HG03354 (cell line): ENCODE measurements at regions not wholly inside any gene's neighbourhood (a gene's known extent, or its start where the extent isn't known, plus 50 kb on each side); places are given as distances from the start of the nearest gene placed in this dataset.
"Not testable (repeated sequence)": the region's sequence is repeated elsewhere in the genome, so short reads cannot be mapped to it uniquely, and the experiment has no call there.

ENCODE experiments used
- ATAC-seq: cut with Tn5 transposase; IDR thresholded peaks from one replicate; pipeline ENCODE4 v1.9.1; 2021; ENCODE audit warnings: mild to moderate bottlenecking; ENCODE audit not compliant: unreplicated experiment, poor library complexity, severe bottlenecking

DNA sequence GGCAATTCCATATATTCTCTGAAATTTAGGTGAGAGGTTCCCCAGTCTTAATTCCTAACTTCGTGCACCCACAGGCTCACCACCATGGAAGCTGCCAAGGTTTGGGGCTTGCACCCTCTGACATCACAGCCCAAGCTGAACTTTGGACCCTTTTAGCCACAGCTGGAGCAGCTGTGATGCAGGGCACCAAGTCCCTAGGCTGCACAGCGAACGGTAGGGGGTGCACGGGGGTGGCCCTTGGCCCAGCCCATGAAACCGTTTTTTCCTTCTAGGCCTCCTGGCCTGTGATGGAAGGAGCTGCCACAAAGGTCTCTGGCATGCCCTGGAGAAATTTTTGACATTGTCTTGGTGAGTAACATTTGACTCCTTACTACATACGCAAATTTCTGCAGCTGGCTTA lies 251.9 kb upstream of the GRM3 start:
- ATAC-seq = no peak

- not testable (repeated sequence) for ATAC-seq
Observed at GRCh38 chr7:86375602-86376001, 268.1 kb upstream of the GRM3 start.

- ATAC-seq = no peak
Observed at GRCh38 chr7:86372262-86372661, 271.4 kb upstream of the GRM3 start.

DNA sequence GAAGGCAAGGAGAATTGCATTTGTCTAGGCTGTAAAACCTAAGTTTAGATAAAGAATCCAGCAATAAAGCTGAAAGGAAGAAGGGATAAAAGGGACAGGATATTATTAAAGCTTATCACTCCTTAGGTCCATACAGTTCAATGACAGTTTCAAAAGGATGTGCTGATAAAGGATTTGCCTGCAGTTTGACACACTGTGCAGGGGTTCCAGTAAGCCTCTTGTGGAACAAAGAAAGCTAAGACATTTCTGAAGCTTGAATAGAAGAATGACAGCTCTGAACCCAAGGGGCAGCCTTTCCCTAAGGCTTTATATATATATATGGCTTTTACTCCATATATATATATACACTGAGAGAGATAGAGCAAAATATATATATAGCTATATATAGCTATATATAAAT lies 276.8 kb upstream of the GRM3 start:
- ATAC-seq = no peak

GRCh38 chr7:86340407-86340806 lies 303.3 kb upstream of the GRM3 start:
- not testable (repeated sequence) for ATAC-seq

- ATAC-seq = no peak
Observed at GRCh38 chr7:86339051-86339450, 304.7 kb upstream of the GRM3 start.

- no peak for ATAC-seq
Observed at GRCh38 chr7:86328801-86329433, 314.8 kb upstream of the GRM3 start.

- no peak for ATAC-seq
Observed at GRCh38 chr7:86326847-86327246, 316.9 kb upstream of the GRM3 start.

GRCh38 chr7:86320889-86321288 lies 322.8 kb upstream of the GRM3 start:
- no peak for ATAC-seq

DNA sequence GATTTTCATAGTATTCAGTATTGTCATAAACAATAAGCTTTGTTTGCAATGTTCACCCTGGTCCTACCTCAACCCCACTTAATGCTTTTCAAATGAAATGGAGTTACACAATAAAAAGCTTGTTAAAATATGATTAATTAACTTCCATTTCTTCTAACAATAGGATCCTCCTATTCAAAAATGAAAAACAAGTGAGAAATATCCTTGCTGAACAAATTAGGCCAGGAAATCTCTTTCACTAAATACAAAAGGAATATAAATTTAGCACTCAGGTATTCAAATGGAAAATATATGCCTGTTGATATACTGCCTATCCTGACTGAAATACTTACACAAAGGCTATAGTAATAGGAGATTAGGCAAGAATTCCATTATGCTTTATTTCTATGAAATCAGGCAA lies 323.4 kb upstream of the GRM3 start:
- ATAC-seq = no peak

DNA sequence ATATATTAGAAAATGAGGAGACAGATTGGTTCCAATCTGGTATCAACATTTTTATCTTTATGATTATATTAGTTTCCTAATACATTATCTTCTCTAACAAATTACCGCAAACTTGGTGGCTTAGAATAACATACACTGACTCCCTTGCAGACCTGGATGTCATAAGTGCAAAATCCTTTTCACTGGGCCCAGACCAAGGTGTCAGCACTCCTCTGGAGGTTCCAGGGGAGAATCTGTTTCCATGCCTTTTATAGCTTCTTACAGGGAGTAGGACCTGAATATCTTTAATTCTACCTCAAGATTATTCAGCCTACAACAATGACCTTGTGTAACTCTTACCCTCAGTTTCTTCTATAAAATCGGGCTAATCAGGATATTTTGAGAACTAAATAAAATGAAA lies 329.9 kb upstream of the GRM3 start:
- no peak for ATAC-seq

- ATAC-seq = no peak
Observed at GRCh38 chr7:86301301-86301700, 342.4 kb upstream of the GRM3 start.

GRCh38 chr7:86295526-86295925 lies 348.2 kb upstream of the GRM3 start:
- ATAC-seq = no peak

DNA sequence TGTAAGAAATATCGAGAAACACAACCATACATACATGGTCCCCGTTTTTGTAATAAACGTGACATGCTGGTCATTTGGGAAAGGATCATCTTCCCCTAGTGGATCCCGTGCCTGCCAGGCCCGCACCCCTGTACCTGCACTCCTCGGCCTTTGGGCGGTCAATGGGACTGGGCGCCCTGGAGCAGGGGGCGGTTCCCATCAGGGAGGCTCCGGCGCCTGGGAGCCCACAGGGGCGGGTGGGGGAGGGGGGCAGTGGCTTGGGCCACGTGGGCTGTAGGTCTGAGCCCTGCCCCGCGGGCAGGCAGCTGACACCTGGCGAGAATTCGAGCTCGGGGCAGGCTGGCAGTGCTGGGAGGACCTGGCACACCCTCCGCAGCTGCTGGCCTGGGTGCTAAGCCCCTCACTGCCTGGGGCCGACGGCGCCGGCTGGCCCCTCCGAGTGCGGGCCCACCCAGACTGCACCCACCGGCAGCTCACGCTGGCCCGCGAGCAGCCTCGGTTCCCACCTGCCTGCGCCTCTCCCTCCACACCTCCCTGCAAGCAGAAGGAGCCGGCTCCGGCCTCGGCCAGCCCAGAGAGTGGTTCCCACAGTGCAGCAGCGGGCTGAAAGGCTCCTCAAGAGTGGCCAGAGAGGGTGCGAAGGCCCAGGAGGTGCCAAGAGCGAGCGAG lies 361.6 kb upstream of the GRM3 start:
- no peak for ATAC-seq

- no peak for ATAC-seq
Observed at GRCh38 chr7:86280150-86280549, 363.6 kb upstream of the GRM3 start.

DNA sequence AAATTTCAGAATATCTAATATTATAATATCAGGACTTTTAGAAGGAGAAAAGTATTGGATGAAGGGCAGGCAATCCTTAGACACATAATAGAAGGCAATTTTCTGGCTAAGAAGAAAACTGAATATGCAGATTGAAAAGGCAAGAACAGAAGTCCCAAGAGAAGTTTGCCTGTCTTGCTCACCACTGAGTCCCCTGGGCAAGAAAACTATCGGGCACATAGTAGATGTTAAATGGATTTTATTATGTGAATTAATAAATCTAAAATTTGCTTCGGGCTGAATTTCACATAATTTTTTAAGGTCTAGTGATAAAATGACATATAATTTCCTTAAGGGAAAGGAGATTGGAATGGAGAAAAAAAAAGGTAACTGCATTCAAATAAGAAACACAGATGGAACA lies 380.9 kb upstream of the GRM3 start:
- no peak for ATAC-seq

DNA sequence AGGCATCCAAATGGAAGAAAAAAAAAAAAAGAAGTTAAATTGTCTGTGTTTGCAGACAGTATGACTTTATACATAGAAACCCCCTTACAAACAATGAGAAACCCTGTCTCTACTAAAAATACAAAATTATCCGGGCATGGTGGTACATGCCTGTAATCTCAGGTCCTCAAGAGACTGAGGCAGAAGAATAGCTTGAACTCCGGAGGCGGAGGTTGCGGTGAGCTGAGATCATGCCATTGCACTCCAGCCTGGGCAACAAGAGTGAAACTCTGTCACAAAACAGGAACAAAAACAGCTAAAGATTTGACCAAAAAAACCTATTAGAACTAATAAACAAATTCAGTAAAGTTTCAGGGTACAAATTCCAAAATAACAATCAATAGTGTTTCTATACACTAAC lies 385.8 kb upstream of the GRM3 start:
- no peak for ATAC-seq

DNA sequence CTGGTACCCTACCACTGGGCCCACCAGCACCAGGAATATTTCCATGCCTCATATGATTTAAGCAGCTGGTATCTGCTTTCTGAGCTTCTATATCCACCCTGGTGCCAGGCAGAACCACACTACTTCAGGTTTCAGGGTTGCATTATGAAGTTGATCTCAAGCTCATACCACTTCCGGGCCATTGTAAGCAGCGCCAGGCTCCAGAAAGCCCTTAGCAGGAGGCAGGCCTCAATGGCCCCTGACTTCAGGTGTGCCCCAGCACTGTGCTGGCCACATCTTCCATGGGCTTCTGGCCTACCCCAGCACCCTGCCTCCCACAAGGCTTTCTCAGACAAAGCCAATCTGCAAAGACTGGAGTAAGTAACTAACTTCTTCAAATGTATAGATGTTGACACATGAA lies 391.3 kb upstream of the GRM3 start:
- no peak for ATAC-seq

GRCh38 chr7:86248977-86249376 lies 394.7 kb upstream of the GRM3 start:
- no peak for ATAC-seq

- no peak for ATAC-seq
Observed at GRCh38 chr7:86243171-86243570, 400.5 kb upstream of the GRM3 start.

DNA sequence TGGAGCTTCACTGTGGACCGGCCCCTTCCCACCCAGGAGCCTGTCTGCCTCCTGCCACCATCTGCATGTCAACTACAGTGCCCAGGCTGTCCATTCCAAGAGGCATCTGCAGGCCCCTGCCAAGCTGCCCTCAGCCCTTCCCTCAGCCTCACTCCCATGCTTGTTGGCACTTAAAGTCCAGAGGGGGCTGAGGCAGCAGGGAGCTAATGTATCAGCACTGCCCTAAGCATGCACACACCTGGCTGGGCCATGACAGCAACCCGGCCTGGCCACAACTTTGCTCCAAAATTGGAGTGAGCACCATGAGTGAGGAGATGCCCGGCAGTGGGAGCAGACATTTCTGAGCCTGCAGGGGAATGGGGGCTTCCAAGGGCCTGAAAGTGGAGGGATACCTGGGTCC lies 417.5 kb upstream of the GRM3 start:
- no peak for ATAC-seq

- ATAC-seq = no peak
Observed at GRCh38 chr7:86222806-86223205, 420.9 kb upstream of the GRM3 start.
